HG03558 (cell line): ENCODE measurements at regions not wholly inside any gene's neighbourhood (a gene's known extent, or its start where the extent isn't known, plus 50 kb on each side); places are given as distances from the start of the nearest gene placed in this dataset.

Experiments used
- ATAC-seq: cut with Tn5 transposase; IDR thresholded peaks from one replicate; pipeline ENCODE4 v1.9.1; 2021; ENCODE audit warnings: moderate number of reproducible peaks; ENCODE audit not compliant: unreplicated experiment; ENCODE audit errors: extremely low read depth

GRCh38 chr9:118449554-118449953 lies 745.4 kb downstream of the TLR4 start:
- ATAC-seq, result no peak

- ATAC-seq, result no peak
These were observed 751.1 kb downstream of the TLR4 start for GRCh38 chr9:118455259-118455658.

DNA sequence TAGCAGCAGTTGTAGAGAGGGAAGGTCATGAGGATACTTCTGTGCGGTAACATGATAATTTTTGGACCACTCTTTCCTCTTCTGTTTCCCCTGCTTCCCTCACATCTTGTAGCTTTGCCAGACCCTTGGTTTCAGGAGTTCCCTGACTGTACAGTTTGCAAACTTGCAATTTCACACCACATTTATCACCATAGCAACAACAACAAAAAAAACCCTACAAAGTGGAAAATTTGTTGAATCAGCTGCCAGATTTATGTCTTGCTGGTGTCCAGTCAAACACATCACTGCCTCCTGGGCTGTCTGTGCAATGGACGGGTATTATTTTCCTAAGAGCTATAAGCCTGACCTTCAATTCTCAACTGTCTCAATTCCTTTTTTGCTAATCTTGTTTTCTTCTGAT lies 751.6 kb downstream of the TLR4 start:
- no peak for ATAC-seq

DNA sequence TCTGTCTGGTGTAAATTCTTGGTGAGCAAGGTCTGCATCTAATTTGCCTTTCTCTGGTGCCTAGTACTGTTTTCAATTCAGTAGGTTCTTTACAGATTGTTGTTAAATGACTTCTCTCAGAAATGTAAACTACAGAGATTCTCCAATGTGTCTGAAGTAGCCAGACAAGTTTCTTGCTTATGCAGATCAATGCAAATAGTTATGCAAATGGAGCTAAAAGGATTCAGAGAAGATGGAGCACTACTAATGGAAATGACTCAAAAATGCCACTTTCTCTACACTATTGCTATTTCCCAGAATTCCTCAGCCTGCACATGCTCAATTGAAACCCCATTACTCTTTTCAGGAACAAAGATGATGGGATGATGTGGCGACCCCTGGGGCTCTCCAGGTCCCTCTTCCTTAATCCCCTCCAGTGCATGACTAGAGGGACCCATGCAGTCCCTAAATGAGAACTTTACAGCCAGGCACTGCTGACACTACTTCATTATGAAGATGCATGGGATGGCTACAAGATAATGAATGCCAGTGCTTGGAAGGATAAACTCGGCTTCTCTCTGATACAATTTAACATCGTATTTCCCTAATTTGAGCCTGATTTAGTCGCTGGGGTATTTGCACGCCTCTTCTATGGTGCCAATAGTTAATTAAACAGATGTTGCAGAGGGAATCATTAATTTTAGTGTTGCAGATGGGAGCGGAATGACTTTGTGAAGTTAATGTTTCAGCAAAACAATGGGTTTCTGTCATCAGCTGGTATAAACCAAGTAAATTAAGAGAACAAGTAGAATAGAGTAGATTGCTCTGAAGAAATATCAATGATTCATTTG lies 753.2 kb downstream of the TLR4 start:
- no peak for ATAC-seq

GRCh38 chr9:118459913-118460312 lies 755.7 kb downstream of the TLR4 start:
- ATAC-seq, result no peak

DNA sequence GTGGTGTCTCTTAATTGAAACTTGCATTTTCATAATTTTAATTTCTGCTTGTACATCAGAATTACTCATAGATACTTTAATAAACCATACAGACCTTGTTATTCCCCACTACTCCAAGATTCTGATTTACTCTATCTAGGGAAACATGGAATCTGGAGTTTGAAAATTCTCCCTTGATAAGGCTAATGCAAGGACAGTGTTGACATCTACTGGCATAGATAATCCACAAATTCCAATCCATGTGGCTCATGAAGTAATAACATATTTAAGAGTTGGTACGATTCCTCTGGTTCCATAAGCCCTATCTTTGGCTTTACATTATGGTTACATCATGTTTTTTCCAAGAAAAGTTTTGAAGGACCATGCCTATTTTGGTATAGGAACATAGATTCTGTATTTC lies 759.2 kb downstream of the TLR4 start:
- ATAC-seq, result no peak

- no peak for ATAC-seq
These were observed 769.3 kb downstream of the TLR4 start for GRCh38 chr9:118473521-118473920.

- no peak for ATAC-seq
These were observed 774.5 kb downstream of the TLR4 start for GRCh38 chr9:118478752-118479151.

GRCh38 chr9:118482306-118482705 lies 778.1 kb downstream of the TLR4 start:
- ATAC-seq, result no peak

DNA sequence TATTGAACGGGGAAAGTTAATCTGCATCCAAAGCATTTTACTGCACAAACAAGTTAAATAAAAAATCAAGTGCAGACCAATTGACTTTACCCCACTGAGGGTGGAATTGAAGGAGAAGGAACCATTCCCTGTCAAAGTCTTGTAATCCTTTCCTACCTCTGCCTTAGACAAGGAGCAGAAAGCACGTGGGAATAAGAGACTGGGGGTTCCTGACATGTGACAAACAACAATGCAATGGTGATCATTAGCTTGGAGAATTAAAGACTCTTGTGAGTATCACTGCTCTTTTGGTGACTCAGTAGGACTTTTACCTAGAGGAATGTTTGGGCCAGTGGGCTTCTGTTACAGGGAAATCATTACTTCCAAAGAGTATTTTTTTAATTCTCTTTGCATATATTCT lies 779.5 kb downstream of the TLR4 start:
- ATAC-seq, result no peak

- ATAC-seq, result no peak
These were observed 799.0 kb downstream of the TLR4 start for GRCh38 chr9:118503236-118503635.

- no peak for ATAC-seq
These were observed 806.5 kb downstream of the TLR4 start for GRCh38 chr9:118510711-118511110.

DNA sequence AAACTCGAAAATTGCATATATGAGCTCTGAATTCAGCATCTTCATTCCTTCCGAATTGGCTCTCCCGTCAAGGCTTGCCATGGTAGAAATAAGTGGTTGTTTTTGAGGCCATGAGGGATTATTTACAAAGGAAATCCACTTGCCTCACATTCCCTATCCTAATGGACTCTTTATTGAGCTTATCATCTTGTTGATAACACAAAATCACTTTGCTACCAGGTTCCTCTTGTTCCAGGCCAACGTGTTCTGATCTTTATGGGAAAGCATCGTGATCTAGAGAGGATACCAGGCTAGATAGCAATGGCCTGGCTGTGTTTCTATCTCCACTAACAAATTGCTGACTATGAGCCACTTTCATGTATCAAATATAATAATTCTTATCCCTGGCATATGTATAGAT lies 811.7 kb downstream of the TLR4 start:
- ATAC-seq, result no peak

DNA sequence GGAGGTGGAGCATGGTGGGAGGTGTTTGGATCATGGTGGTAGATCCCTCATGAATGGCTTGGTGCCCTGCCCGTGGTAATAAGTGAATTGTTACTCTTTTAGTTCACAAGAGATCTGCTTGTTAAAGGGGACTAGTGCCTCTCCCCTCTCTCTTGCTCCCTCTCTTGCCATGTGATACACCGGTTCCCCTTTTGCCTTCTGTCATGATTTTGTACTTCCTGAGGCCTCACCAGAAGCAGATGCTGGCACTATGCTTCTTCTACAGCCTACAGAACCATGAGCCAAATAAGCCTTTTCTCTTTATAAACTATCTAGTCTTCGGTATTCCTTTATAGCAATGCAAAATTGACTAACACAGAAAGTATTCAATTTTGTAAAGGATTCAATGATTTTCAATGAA lies 817.1 kb downstream of the TLR4 start:
- no peak for ATAC-seq

GRCh38 chr9:118522093-118523028 lies 818.2 kb downstream of the TLR4 start:
- ATAC-seq, result peak; percentile 95

DNA sequence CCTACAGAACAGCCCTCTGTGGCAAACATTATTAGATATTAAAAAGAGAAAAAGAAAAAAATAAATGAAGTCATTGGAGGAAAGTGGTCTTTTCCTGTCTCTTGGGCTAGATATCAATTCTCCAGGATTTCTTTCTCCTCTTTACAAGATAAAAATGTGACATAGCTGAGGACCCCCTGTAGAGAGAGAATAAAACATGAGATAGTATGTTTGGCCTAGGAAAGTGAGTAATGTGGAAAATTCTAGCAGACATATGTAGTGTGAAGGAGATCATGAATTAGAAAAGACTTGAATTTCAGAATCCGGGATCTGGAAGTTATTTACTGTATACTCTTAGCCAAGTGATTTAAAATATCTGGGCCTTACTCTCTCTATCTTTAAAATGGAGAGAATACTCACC lies 823.1 kb downstream of the TLR4 start:
- ATAC-seq, result no peak

DNA sequence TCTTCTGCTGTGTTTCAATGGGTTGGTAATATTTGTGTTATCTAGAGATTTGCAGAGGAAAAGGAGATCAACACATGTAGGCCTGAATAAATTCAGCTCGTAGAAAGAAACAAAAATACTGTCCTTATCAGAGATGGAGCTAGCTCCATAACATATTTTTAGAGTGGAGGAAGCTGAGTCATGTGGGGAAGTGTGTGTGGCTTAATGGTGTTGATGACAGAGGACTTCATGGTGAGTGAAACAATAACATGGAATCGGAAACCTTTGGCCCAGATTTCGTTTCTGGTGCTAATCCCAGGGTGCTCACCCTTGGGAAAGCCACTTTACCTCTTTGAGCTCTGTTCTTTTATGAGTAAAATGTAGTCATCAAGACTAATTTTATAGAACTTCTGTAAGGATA lies 825.0 kb downstream of the TLR4 start:
- ATAC-seq, result peak; percentile 43

DNA sequence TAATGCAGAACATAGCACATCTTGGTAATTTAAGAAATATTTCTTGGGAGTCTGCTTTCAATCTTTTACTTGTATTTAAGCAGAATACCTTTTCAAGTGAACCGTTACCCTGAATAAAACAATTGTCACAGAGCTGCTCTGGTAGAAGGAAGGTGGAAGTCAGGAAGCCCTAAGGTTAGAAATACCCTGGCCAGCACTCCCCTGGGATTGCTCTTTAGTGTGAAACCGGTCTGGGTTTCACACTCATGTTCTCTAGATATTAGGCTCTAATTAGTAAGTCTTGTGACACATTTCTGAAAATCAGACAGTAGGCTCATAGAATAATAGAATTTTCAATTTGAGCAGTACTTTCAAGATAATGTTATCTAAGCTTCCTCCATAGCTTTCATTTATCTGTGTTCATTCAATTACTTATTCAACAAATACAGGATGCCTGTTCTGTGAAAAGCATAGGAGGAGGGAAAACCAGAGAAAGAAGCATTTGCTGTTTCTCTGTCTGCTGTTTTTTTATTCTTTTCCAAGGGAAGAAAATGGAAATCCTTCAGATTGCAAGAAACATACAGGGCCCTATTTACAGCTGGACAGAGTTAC lies 825.5 kb downstream of the TLR4 start:
- no peak for ATAC-seq

- ATAC-seq, result no peak
These were observed 828.4 kb downstream of the TLR4 start for GRCh38 chr9:118532592-118532991.

DNA sequence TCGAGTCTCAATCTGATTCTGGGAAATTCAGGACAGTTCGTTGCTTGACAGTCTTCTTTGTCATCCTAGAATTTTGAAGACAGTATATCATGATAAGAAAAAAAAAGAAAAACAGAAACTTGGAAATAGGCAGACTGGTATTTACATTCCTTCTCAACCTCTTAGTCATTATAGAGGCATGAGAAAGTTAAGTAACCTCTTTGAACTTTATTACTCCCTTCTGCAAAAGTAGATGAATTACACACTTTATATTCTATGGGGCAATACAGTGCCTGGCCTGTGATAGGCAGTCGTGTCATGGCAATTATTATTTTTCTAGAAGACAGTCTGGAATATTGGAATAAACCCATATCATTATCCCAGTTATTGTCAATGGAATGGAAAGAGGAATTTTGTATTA lies 828.9 kb downstream of the TLR4 start:
- no peak for ATAC-seq

DNA sequence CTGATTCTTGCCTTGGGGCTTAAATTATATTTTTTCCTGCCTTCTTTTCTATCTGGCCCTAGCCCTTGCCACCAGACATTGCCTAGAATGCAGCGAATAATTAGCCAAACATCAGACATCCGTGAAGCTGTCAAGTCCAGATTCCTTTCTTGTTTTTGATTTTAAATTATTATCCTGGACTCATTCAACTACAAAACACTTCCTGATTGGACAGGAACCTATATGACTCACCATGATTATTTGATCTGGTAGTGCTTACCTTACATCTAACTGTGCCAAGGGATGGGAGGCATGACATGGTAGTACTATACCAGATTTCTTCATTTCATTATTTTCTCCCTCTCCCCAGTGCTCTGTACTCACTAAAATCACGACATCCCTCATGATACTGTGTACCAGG lies 829.6 kb downstream of the TLR4 start:
- ATAC-seq, result no peak
